ENCODE measurements at regions not wholly inside any gene's neighbourhood (a gene's known extent, or its start where the extent isn't known, plus 50 kb on each side); places are given as distances from the start of the nearest gene placed in this dataset.
A peak's percentile ranks its signal among the peaks of the same experiment; 100 is the strongest.

DNA sequence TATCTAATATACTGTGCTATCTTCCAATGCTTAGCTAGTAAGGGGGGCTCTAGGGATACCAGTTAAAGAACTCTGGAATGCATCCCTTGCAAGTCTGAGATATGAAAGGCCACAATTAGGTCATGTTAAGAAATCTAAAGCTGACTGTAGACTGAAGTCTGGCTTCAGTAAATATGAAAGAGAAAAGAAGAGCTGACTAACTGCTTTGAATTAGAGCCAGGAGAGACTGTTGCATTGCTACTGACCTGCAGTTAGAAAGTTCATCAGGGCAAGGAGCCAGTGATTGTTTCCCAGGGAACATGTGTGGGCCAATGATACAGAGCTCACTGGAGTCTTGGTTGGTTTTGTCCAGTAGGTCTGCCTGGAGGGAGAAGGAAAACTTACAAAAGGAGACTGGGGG is 472.1 kb upstream of the TNC start:
- H3K36me3 Mint-ChIP-seq = no peaks in the 10 kb centered on the region
- H3K4me1 ChIP-seq (ENCODE audit: control insufficient read depth, insufficient read depth, low read length) = no peaks in the 10 kb centered on the region
- ATAC-seq (no peak), DNase-seq (no peak)
- intact Hi-C loops (cut with micrococcal nuclease) = no loop called here
- no peak overlapping the region for H3K27ac ChIP-seq (ENCODE audit: low read length)
- H3K4me3 Mint-ChIP-seq = no peak overlapping the region
- no peak overlapping the region for H3K4me3 ChIP-seq (ENCODE audit: low read length)
- no peak overlapping the region for H3K27ac Mint-ChIP-seq
- peaks cover 0 to 8% of the 10 kb centered on the region in 2 donors for H3K27me3 Mint-ChIP-seq (ENCODE audit: low read depth in 2 of 2)
- H3K36me3 ChIP-seq (ENCODE audit: control insufficient read depth, insufficient read depth, low read length) = no peaks in the 10 kb centered on the region
- H3K9me3 Mint-ChIP-seq = no peaks in the 10 kb centered on the region
- H3K9me3 ChIP-seq (ENCODE audit: control insufficient read depth, insufficient read depth, low read length) = no peaks in the 10 kb centered on the region
- TF ChIP-seq, protein P1, sequence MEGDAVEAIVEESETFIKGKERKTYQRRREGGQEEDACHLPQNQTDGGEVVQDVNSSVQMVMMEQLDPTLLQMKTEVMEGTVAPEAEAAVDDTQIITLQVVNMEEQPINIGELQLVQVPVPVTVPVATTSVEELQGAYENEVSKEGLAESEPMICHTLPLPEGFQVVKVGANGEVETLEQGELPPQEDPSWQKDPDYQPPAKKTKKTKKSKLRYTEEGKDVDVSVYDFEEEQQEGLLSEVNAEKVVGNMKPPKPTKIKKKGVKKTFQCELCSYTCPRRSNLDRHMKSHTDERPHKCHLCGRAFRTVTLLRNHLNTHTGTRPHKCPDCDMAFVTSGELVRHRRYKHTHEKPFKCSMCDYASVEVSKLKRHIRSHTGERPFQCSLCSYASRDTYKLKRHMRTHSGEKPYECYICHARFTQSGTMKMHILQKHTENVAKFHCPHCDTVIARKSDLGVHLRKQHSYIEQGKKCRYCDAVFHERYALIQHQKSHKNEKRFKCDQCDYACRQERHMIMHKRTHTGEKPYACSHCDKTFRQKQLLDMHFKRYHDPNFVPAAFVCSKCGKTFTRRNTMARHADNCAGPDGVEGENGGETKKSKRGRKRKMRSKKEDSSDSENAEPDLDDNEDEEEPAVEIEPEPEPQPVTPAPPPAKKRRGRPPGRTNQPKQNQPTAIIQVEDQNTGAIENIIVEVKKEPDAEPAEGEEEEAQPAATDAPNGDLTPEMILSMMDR (IDR thresholded peaks at IDR 0.05) = no peak
- no peaks in the 10 kb centered on the region for H3K4me1 Mint-ChIP-seq
- no peaks in the 10 kb centered on the region for H3K27me3 ChIP-seq (ENCODE audit: control insufficient read depth, insufficient read depth, low read length)

GRCh38 chr9:115591584-115591984 is 473.6 kb upstream of the TNC start:
- Histone ChIP-seq H3K36me3 (ENCODE audit: control insufficient read depth, insufficient read depth, low read length) (no peaks in the 10 kb centered on the region), H3K4me1 (ENCODE audit: control insufficient read depth, insufficient read depth, low read length) (no peaks in the 10 kb centered on the region), H3K9me3 (ENCODE audit: control insufficient read depth, insufficient read depth, low read length) (no peaks in the 10 kb centered on the region), H3K27ac (ENCODE audit: low read length) (no peak overlapping the region), H3K27me3 (ENCODE audit: control insufficient read depth, insufficient read depth, low read length) (no peaks in the 10 kb centered on the region), H3K4me3 (ENCODE audit: low read length) (no peak overlapping the region)
- H3K36me3 Mint-ChIP-seq = no peaks in the 10 kb centered on the region
- WGBS (ENCODE audit: insufficient coverage) = 5% methylated on average over 4 of the region's 4 CpGs
- H3K27ac Mint-ChIP-seq = no peak overlapping the region
- peaks cover 0 to 13% of the 10 kb centered on the region in 2 donors for H3K27me3 Mint-ChIP-seq (ENCODE audit: low read depth in 2 of 2)
- intact Hi-C loops (cut with micrococcal nuclease) = no loop called here
- H3K4me1 Mint-ChIP-seq = no peaks in the 10 kb centered on the region
- TF ChIP-seq, protein P1 (IDR thresholded peaks at IDR 0.05) = no peak
- H3K4me3 Mint-ChIP-seq = no peak overlapping the region
- DNase-seq (peak in 1 of 2 donors; percentile 1), ATAC-seq (no peak)
- H3K9me3 Mint-ChIP-seq = no peaks in the 10 kb centered on the region

DNA sequence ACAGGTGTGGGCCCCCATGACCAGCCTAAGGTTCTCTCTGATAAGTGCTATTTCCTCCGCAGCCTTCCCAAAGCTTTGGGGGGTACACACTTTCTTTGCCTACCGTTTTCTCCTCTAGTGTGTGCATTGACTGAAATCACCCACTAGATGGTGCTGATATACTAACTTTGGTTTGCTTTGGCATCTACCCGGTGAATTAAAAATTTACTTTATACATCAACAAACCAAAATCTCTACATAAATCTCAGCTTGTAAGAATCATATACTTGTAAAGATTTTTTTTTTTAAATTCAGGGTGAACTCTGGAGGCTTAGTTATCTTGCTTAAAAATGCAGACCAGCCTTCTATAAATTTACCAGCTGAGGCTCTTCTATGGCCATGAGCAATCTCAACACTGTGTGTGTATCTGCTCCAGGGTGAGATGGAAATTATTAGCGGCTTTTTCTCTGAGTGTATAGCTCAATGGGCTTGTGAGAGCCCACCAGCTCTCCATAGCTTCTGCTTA is 475.7 kb upstream of the TNC start:
- H3K9me3 ChIP-seq (ENCODE audit: control insufficient read depth, insufficient read depth, low read length) = no peaks in the 10 kb centered on the region
- no peak overlapping the region for H3K27ac ChIP-seq (ENCODE audit: low read length)
- H3K36me3 ChIP-seq (ENCODE audit: control insufficient read depth, insufficient read depth, low read length) = no peaks in the 10 kb centered on the region
- Mint-ChIP-seq H3K27ac (no peak overlapping the region), H3K4me3 (no peak overlapping the region), H3K27me3 (ENCODE audit: low read depth in 2 of 2) (peaks cover 0 to 13% of the 10 kb centered on the region in 2 donors), H3K4me1 (no peaks in the 10 kb centered on the region), H3K36me3 (no peaks in the 10 kb centered on the region), H3K9me3 (no peaks in the 10 kb centered on the region)
- TF ChIP-seq, protein P1 (IDR thresholded peaks at IDR 0.05) = no peak
- peak in 1 of 2 donors; percentile 29 for DNase-seq
- WGBS (ENCODE audit: insufficient coverage) = 12% methylated on average over 4 of the region's 4 CpGs
- no peaks in the 10 kb centered on the region for H3K4me1 ChIP-seq (ENCODE audit: control insufficient read depth, insufficient read depth, low read length)
- no peak for ATAC-seq
- no peaks in the 10 kb centered on the region for H3K27me3 ChIP-seq (ENCODE audit: control insufficient read depth, insufficient read depth, low read length)
- no peak overlapping the region for H3K4me3 ChIP-seq (ENCODE audit: low read length)
- intact Hi-C loops (cut with micrococcal nuclease) = no loop called here

DNA sequence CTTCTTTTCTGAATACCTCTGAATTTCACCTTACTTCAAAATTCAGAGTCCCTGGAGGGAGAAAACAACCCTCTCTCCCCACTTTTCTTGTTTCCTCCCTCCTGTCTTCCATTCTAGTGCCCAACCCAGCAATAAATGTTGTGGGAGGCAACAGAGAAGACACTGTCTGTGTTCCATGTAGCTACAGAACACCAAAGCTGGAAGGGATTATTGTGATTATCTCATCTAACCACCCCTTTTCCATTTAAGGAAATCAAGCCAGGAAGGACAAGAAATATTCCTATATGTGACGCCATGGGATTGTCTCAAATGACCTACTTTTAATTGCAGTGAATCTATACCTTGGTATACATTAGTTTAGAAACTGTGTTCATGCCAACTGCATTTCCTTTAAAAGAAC is 476.6 kb upstream of the TNC start:
- Histone ChIP-seq H3K4me3 (ENCODE audit: low read length) (no peak overlapping the region), H3K36me3 (ENCODE audit: control insufficient read depth, insufficient read depth, low read length) (no peaks in the 10 kb centered on the region), H3K27me3 (ENCODE audit: control insufficient read depth, insufficient read depth, low read length) (no peaks in the 10 kb centered on the region), H3K9me3 (ENCODE audit: control insufficient read depth, insufficient read depth, low read length) (no peaks in the 10 kb centered on the region), H3K27ac (ENCODE audit: low read length) (no peak overlapping the region), H3K4me1 (ENCODE audit: control insufficient read depth, insufficient read depth, low read length) (no peaks in the 10 kb centered on the region)
- WGBS (ENCODE audit: insufficient coverage) = no CpG with 5 or more reads among the region's 1 CpG
- no peak overlapping the region for H3K27ac Mint-ChIP-seq
- intact Hi-C loops (cut with micrococcal nuclease) = no loop called here
- ATAC-seq (no peak), DNase-seq (no peak)
- TF ChIP-seq, protein P1 (IDR thresholded peaks at IDR 0.05) = no peak
- H3K27me3 Mint-ChIP-seq (ENCODE audit: low read depth in 2 of 2) = peaks cover 0 to 13% of the 10 kb centered on the region in 2 donors
- no peaks in the 10 kb centered on the region for H3K36me3 Mint-ChIP-seq
- no peaks in the 10 kb centered on the region for H3K9me3 Mint-ChIP-seq
- no peak overlapping the region for H3K4me3 Mint-ChIP-seq
- H3K4me1 Mint-ChIP-seq = no peaks in the 10 kb centered on the region

Data from natural killer cell (primary cell).